ENCODE measurements at regions not wholly inside any gene's neighbourhood (a gene's known extent, or its start where the extent isn't known, plus 50 kb on each side); places are given as distances from the start of the nearest gene placed in this dataset.

DNA sequence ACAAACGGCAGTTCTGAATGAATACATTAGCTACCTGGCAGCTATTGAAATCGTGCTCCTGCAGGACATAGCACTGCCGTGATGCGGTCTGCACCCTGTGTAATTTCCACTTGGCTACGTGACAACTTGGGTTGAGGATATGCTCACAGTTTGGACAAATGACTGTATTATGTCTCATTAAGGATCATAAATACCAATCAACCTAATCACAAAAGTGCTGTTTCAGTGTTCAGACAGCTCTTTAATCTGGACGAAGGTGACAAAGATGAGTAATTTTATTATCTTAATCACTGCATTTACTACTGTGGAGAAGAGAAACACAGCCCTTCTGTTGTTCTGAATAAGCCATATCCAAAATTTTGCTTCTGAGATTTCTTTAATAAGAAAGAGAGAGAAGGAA lies 210.8 kb upstream of the PFKP start:
- no peak overlapping the region for H3K27ac ChIP-seq
- H3K36me3 ChIP-seq: no peaks in the 10 kb centered on the region
- peaks cover 14% of the 10 kb centered on the region for H3K27me3 ChIP-seq
- 37 to 54% methylated on average over 6 of the region's 6 CpGs for WGBS, 2 donors (ENCODE audit: low coverage in 1 of 2)
- in situ Hi-C loops (cut with MboI; ENCODE audit: low pct_ligation_motif_present in 1 of 4, low pct_unique_long_range_greater_than_20kb in 1 of 4, low sequenced_read_pairs in 3 of 4) (no loop called here), intact Hi-C loops (cut with DNase I; ENCODE audit: low total_unique reads) (no loop called here)
- H3K4me3 ChIP-seq: no peak overlapping the region
- DNase-seq: no peak
- no peaks in the 10 kb centered on the region for H3K9me3 ChIP-seq
- no peaks in the 10 kb centered on the region for H3K4me1 ChIP-seq
- TF ChIP-seq, protein P1, sequence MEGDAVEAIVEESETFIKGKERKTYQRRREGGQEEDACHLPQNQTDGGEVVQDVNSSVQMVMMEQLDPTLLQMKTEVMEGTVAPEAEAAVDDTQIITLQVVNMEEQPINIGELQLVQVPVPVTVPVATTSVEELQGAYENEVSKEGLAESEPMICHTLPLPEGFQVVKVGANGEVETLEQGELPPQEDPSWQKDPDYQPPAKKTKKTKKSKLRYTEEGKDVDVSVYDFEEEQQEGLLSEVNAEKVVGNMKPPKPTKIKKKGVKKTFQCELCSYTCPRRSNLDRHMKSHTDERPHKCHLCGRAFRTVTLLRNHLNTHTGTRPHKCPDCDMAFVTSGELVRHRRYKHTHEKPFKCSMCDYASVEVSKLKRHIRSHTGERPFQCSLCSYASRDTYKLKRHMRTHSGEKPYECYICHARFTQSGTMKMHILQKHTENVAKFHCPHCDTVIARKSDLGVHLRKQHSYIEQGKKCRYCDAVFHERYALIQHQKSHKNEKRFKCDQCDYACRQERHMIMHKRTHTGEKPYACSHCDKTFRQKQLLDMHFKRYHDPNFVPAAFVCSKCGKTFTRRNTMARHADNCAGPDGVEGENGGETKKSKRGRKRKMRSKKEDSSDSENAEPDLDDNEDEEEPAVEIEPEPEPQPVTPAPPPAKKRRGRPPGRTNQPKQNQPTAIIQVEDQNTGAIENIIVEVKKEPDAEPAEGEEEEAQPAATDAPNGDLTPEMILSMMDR (IDR thresholded peaks at IDR 0.05): no peak
- no peak for TF ChIP-seq POLR2A (IDR thresholded peaks at IDR 0.05)
- no peak for TF ChIP-seq POLR2AphosphoS5 (IDR thresholded peaks at IDR 0.05)
- no peak for TF ChIP-seq EP300 (IDR thresholded peaks at IDR 0.05; ENCODE audit: low read depth)

DNA sequence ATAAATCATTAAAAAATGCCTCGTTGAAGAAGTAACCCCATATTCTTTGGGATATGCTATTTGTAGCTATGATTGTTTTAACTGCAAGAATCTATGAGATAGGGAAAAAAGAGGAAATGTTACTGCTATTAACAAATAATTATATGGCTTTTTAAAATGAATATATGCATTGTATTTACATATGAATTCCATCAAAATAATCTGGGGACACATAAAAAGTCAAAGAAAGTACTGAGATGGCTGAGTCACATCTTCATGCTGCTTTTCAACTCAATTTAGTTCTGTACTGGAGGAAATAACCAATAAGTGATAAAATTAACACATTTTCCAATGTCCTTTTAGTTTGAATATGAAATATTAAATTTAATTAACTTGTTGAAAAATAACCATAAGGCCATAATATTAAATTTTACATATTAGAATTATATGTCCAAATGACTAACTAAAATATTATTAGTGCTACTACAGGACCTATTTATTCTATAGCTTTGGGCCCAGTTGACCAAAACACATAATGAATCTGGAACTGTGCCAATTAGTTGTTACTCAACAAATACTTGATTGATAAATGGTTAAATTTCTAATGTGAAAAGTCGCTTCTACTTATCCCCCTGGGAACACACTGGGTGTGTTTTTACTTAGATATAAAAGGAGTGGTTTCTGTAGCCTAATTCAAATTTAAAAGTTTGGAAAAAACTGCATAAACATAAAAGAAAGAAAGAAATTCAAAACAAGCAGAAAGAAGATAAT lies 214.6 kb upstream of the PFKP start:
- no peak overlapping the region for H3K27ac ChIP-seq
- no peaks in the 10 kb centered on the region for H3K4me1 ChIP-seq
- WGBS, 2 donors (ENCODE audit: low coverage in 1 of 2): 31 to 44% methylated on average over 2 of the region's 2 CpGs
- no peaks in the 10 kb centered on the region for H3K9me3 ChIP-seq
- no peak for DNase-seq
- no peaks in the 10 kb centered on the region for H3K36me3 ChIP-seq
- H3K27me3 ChIP-seq: peaks cover 14% of the 10 kb centered on the region
- in situ Hi-C loops (cut with MboI; ENCODE audit: low pct_ligation_motif_present in 1 of 4, low pct_unique_long_range_greater_than_20kb in 1 of 4, low sequenced_read_pairs in 3 of 4): no loop called here
- TF ChIP-seq, protein P1 (IDR thresholded peaks at IDR 0.05): no peak
- TF ChIP-seq POLR2A (IDR thresholded peaks at IDR 0.05) (no peak), POLR2AphosphoS5 (IDR thresholded peaks at IDR 0.05) (no peak), EP300 (IDR thresholded peaks at IDR 0.05; ENCODE audit: low read depth) (no peak)
- H3K4me3 ChIP-seq: no peak overlapping the region
- intact Hi-C loops (cut with DNase I; ENCODE audit: low total_unique reads): no loop called here

DNA sequence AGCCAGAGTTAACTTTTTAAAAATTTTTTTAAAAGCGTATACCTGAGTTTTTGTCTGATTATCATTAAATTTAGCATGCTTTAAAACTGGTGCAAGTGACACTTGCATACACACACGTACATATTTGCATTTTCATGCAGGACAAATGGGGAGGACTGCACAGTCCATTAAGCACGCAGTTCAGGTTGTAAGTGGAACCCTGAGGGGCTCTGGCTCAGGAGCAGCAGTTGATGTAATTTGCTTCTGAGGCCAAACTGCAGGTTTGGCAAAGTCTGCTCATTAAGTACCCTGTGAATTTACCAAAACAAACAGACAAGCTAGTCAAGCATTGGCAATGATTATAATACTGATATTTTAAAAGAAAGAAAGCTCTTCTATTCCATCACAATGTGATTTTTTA lies 215.8 kb upstream of the PFKP start:
- in situ Hi-C loops (cut with MboI; ENCODE audit: low pct_ligation_motif_present in 1 of 4, low pct_unique_long_range_greater_than_20kb in 1 of 4, low sequenced_read_pairs in 3 of 4): no loop called here
- Histone ChIP-seq H3K27ac (no peak overlapping the region), H3K4me3 (no peak overlapping the region), H3K9me3 (no peaks in the 10 kb centered on the region), H3K36me3 (no peaks in the 10 kb centered on the region), H3K27me3 (peaks cover 14% of the 10 kb centered on the region), H3K4me1 (no peaks in the 10 kb centered on the region)
- DNase-seq: no peak
- TF ChIP-seq EP300 (IDR thresholded peaks at IDR 0.05; ENCODE audit: low read depth) (no peak), POLR2AphosphoS5 (IDR thresholded peaks at IDR 0.05) (no peak), POLR2A (IDR thresholded peaks at IDR 0.05) (no peak)
- TF ChIP-seq, protein P1 (IDR thresholded peaks at IDR 0.05): no peak
- intact Hi-C loops (cut with DNase I; ENCODE audit: low total_unique reads): no loop called here
- WGBS, 2 donors (ENCODE audit: low coverage in 1 of 2): 64 to 72% methylated on average over 3 of the region's 3 CpGs

DNA sequence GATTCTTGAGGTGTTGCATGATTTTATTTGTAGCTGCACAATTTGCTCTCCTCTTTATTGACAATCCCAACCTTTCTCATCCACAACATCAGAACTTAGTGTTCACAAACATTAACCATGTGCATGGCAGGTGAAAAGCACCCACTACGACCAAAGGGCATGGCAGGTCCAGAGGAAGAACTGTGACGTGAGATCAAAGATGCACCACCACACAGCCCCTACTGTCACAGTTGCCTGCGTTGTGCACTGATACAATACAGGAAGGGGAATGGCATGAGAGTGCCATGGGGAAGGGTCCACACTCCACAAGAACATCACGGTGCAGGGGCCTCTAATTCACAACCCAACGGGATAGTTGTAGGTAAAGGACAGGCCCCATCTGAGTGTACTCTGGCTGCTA lies 217.1 kb upstream of the PFKP start:
- in situ Hi-C loops (cut with MboI; ENCODE audit: low pct_ligation_motif_present in 1 of 4, low pct_unique_long_range_greater_than_20kb in 1 of 4, low sequenced_read_pairs in 3 of 4) (no loop called here), intact Hi-C loops (cut with DNase I; ENCODE audit: low total_unique reads) (no loop called here)
- H3K9me3 ChIP-seq: no peaks in the 10 kb centered on the region
- peaks cover 14% of the 10 kb centered on the region for H3K27me3 ChIP-seq
- WGBS, 2 donors (ENCODE audit: low coverage in 1 of 2): 86 to 93% methylated on average over 2 to 5 of the region's 5 CpGs
- H3K36me3 ChIP-seq: no peaks in the 10 kb centered on the region
- TF ChIP-seq, protein P1 (IDR thresholded peaks at IDR 0.05): no peak
- TF ChIP-seq EP300 (IDR thresholded peaks at IDR 0.05; ENCODE audit: low read depth) (no peak), POLR2AphosphoS5 (IDR thresholded peaks at IDR 0.05) (no peak), POLR2A (IDR thresholded peaks at IDR 0.05) (no peak)
- H3K27ac ChIP-seq: no peak overlapping the region
- H3K4me1 ChIP-seq: no peaks in the 10 kb centered on the region
- no peak overlapping the region for H3K4me3 ChIP-seq
- DNase-seq: no peak
